Left forelimb (tissue), 1 donor: ENCODE measurements at regions not wholly inside any gene's neighbourhood (a gene's known extent, or its start where the extent isn't known, plus 50 kb on each side); places are given as distances from the start of the nearest gene placed in this dataset.
"Not testable (repeated sequence)": the region's sequence is repeated elsewhere in the genome, so short reads cannot be mapped to it uniquely, and the experiment has no call there.

Experiments
- DNase-seq: peaks from one replicate; pipeline ENCODE4 v3.0.0-alpha.2; 2018; ENCODE audit warnings: low spot score

- peak; percentile 17 for DNase-seq
Observed at GRCh38 chr11:44417731-44418455, 108.0 kb upstream of the ALX4 start.

GRCh38 chr11:44418456-44418830 is 108.5 kb upstream of the ALX4 start:
- DNase-seq: peak; percentile 12

GRCh38 chr11:44421090-44421675 is 111.2 kb upstream of the ALX4 start:
- DNase-seq: peak; percentile 30

GRCh38 chr11:44423289-44423688 is 113.3 kb upstream of the ALX4 start:
- peak; percentile 58 for DNase-seq

GRCh38 chr11:44424841-44425240 is 114.9 kb upstream of the ALX4 start:
- no peak for DNase-seq

GRCh38 chr11:44426119-44426518 is 116.2 kb upstream of the ALX4 start:
- peak; percentile 49 for DNase-seq

- DNase-seq: no peak
Observed at GRCh38 chr11:44426958-44427357, 117.0 kb upstream of the ALX4 start.

- DNase-seq: peak; percentile 57
Observed at GRCh38 chr11:44427432-44427831, 117.5 kb upstream of the ALX4 start.

- no peak for DNase-seq
Observed at GRCh38 chr11:44430140-44430539, 120.2 kb upstream of the ALX4 start.

GRCh38 chr11:44434191-44434590 is 124.3 kb upstream of the ALX4 start:
- peak; percentile 30 for DNase-seq

GRCh38 chr11:44437122-44437521 is 127.2 kb upstream of the ALX4 start:
- DNase-seq: peak; percentile 37

- DNase-seq: not testable (repeated sequence)
Observed at GRCh38 chr11:44442893-44443673, 122.4 kb upstream of the CD82 start.

GRCh38 chr11:44443836-44444769 is 121.4 kb upstream of the CD82 start:
- peak; percentile 33 for DNase-seq

- no peak for DNase-seq
Observed at GRCh38 chr11:44444770-44445321, 120.6 kb upstream of the CD82 start.

GRCh38 chr11:44445500-44446365 is 119.7 kb upstream of the CD82 start:
- DNase-seq: peak; percentile 17

- DNase-seq: peak; percentile 25
Observed at GRCh38 chr11:44446366-44446762, 119.1 kb upstream of the CD82 start.

GRCh38 chr11:44446996-44447771 is 118.3 kb upstream of the CD82 start:
- peak; percentile 48 for DNase-seq

GRCh38 chr11:44450295-44450932 is 115.0 kb upstream of the CD82 start:
- DNase-seq: peak; percentile 54

GRCh38 chr11:44451706-44452105 is 113.8 kb upstream of the CD82 start:
- peak; percentile 26 for DNase-seq
